GM19238 (cell line): ENCODE measurements at regions not wholly inside any gene's neighbourhood (a gene's known extent, or its start where the extent isn't known, plus 50 kb on each side); places are given as distances from the start of the nearest gene placed in this dataset.
"Not testable (repeated sequence)": the region's sequence is repeated elsewhere in the genome, so short reads cannot be mapped to it uniquely, and the experiment has no call there.

Experiments used
- DNase-seq: peaks from one replicate; pipeline ENCODE4 v3.0.0; 2011; ENCODE audit warnings: low spot score; ENCODE audit not compliant: insufficient read length

DNA sequence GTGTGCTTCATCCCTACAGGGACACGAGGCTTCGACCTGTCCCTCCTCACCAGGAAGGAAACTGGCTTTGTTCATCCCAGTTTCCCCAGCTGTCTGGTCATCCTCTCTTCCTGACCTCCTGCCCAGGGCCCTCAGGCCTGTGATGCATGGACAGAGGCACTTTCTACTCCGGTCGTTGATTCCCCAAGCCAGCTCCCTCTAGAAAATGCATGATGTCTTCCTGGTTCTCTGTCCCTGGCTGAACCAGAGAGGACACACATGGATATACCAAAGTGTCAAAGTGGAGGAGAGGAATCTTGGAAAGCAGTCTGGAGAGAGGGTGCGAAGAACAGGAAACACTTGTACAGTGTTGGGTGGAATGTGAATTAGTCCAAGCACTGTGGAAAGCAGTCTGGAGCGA is 501.4 kb downstream of the TMEM121 start:
- not testable (repeated sequence) for DNase-seq

DNA sequence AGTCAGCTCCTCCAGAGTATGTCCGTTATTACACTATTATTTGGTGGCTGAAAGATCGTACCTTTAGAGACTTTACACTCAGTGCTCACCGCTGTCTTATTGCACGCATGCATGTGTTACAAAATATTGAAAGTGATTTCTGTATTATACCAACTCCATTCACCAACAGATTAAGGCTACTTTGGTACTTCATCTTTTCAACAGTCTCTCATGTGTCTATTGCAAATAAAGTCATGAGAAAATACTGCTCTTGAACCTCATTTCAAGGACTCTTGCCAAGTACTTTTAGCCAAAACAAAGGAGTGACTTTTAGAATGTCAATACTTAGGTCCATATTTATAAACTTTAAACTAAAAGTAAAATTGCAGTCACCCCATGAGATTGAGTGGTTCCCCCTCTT is 503.6 kb downstream of the TMEM121 start:
- no peak for DNase-seq

DNA sequence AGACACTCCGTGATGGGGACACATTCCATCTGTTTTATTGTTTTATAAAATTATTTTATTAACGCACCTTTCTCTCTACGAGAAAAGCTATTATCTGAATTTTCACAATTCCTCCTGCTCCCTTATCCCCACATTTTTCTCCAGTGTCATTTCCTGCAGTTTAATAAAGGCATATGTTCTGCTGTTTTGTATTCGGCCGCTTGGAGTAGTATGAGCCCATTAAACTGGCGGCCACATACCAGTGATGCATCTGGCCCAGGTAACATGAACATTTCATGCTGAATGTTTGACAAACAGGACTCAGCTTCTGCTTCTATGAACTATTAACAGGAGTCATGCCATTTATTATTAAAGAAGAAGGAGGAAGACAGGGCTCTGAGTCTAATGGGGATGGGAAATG is 511.0 kb downstream of the TMEM121 start:
- DNase-seq, result no peak

DNA sequence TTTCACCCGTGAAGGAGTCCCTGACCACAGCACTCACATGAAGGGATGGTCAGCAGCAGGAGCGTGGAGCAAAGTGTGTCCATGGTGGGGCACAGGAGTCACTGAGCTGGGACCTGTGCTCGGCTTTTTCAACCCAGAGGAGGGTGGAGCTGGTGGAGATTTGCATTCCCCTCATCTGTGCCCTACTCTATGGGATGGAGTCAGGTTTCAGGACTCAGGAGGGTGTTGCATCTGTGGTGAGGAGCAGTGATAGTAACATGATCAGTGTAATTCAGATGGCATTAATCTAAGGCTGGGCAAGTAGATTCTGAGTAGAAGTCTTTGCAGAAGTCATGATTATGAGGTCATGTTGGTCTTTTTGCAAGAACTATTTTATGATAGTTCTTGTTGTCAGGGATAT is 511.9 kb downstream of the TMEM121 start:
- DNase-seq, result no peak

DNA sequence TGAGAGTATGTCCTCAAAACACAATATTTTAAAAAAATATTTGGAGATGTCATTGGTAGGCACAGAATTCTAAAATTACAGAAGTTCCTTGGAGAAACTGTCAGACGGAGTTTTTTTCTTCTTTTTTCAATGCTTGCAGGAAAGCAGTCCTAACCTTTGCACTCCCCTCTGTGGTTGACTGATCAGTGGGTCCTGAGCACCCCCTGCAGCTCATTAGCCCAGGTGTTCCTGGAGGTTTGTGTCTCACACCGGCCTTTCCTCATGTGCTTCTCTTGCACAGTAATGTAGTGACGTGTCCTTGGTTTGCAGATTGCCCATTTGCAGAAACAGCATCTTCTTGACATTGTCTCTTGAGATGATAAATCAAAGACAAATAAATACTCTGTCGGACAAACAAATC is 513.0 kb downstream of the TMEM121 start:
- no peak for DNase-seq

DNA sequence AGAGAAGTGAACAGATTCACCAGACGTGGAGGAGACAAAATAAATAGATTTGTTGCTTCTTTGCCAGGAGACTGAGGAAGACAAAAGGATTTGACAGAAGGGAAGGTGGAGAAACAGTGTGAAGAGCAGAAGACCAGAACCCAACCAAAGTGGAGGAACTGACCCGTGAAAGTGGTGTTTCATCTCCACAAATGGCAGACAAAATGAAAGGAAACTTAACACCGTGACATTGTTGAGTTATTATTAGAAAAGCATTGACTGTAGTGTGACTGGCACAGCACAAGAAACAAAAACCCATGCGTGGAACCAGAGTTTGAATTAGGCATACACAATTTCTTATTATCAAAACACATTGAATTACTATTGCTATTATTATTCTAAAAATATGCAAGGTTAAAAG is 518.1 kb downstream of the TMEM121 start:
- DNase-seq, result no peak

DNA sequence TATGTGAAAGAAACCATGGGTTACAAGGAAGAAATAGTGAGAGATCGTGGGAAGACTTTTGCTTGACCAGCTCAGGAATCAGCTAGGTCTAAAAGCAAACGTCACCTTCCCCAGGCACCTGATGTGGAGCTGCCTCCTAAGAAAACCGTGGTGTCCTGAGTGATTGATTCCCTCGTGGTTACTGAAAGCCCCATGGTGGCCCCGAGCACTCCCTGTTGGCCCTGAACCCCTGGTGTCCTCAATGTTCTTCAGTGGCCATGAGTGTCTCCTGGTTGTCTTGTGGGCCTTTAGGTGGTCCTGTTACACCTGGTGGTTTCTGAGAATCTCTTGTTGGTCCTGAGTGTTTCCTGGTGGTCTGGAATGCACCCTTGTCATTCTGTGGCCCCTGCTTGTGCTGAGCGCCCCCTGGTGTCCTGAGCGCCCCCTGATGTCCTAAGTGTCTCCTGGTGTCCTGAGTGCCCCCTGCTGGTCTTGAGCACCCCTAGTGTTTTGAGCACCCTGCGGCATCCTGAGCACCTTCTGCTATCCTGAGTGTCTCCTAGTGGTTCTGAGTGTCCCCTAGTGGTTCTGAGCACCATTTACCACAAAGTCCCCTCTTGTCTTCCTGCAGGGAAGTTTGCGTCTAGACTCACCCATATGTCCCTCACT is 518.7 kb downstream of the TMEM121 start:
- DNase-seq, result peak; percentile 2

DNA sequence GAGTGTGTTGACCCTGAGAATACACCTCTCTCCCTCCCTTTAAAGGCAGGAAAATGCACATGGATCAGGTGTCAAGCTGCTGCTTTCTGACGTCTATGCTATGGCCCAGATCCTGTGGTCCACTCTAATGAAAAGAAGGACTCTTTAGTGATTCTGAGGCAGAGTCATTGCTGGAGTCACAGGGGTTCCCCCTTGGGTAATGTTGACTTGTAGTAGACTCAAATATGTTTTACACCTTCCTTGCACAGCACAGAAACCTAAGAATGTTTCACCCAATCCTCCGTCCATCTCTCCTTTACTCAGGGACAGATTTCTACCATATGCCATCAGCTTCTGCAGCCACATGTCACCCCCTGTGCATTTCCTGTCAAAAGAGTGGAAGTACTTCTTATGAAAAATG is 525.4 kb downstream of the TMEM121 start:
- no peak for DNase-seq

DNA sequence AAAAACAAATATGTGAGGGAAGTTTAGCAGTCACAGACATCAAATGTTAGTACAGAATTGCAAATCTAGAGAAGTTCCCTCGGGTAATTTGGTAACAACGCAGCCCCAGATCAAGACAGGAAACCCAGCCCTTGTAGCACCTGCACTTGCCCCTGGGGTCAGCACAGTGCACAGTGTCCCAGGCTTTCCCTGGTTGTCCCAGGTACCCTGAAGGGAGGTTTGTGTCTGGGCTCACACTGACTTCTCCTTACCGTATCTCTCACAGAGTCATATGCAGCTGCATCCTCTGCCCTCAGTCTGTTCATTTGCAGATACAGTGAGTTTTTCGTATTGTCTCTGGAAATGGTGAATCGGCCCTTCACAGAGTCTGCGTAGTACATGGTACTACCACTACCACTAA is 528.9 kb downstream of the TMEM121 start:
- no peak for DNase-seq

DNA sequence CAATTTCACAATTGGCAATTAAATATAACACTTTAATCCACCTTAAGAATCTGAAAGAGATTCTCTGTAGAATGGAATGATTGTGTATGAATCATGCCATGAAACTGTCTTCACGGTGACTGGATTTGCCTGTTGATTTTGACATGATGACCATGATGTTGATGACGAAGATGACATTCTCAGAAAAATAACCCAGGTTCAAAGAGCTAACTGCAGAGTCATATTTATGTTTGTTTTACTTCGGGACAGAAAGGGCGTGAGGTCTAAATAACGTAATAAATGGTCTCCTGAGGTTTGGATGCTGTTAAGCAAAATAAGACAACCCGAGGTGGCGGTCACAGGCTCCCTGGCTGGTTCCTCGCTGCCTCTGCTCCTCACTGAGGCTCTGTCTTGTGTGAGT is 532.0 kb downstream of the TMEM121 start:
- no peak for DNase-seq

DNA sequence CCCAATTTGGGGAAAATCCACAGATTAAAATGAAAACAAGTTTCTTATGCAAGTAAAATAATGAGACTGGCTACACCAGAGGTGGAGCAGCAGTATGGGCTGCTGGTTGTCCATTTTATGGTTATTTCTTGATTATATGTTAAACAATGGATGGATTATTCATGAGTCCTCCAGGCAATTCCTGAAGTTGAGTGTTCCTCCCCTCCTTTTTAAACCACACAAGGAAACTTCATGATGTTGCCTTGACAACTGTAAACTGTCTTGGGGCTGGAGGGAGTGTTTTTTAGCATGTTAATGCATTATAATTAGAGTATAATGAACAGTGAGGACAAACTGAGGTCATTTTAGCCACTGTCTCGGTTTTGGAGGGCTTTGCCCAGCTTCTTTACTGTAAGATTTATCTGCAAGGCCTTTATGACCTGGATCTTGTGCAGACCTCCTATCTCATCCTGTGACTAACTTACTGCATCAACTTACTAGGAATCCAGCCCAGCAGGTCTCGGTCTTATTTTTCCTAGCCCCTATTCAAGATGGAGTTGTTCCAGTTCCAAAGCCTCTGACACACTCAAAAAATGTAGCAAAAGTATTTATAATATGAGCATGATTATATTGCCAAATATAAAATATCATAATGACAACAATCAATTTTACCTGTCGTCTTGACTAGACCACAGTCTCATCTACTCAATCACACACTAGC is 534.0 kb downstream of the TMEM121 start:
- no peak for DNase-seq

DNA sequence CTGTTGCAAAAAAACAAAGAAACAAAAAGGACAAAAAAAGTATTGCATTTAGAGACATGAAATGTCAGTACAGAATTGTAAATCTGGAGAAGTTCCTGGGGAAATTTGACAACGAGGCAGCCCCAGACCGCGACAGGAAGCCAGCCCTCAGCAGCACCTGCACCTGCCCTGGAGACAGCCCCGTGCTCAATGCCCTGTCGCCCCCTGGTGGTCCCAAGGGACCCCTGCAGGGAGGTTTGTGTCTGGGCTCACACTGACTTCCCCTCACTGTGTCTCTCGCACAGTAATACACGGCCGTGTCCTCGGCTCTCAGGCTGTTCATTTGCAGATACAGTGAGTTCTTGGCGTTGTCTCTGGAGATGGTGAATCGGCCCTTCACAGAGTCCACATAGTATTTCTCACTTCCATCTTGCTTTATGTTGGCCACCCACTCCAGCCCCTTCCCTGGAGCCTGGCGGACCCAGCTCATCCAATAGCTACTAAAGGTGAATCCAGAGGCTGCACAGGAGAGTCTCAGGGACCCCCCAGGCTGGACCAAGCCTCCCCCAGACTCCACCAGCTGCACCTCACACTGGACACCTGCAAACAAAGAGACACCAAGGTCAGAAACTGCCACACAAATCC is 535.6 kb downstream of the TMEM121 start:
- DNase-seq, result peak; percentile 5

DNA sequence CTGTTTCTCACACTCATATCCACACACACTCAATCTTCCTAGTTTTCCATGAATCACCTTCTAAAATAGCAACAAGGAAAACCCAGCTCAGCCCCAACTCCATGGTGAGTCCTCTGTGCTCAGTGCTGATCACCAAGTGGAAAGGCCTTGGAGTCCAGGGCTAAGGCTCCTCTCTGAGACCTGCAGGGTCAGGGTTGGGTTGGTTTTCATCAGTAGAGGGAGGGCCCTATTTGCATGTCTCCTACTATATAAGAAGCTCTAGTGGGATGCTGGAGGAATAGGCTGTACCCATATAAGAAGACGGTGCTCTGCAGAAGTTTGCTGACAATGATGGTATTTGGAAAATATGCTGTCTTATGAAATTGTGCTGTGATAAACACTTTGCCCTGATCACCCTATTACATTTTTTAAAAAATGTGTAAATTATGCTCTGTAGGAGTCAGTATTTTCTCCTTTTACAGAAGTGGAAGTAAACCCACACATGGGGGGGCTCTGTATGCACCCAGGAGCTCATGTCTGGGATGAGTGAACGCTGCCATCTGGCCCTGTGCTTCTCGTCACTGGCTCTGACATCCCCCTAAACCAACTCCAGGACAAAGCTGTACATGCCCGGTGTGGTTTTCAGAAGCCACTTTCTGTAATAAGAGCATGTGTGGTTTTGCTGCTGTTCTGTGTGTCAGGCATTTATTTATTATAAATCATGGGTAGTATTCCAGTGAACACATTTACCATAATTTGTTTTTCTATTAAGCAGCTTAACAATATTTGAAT is 536.3 kb downstream of the TMEM121 start:
- DNase-seq, result no peak

DNA sequence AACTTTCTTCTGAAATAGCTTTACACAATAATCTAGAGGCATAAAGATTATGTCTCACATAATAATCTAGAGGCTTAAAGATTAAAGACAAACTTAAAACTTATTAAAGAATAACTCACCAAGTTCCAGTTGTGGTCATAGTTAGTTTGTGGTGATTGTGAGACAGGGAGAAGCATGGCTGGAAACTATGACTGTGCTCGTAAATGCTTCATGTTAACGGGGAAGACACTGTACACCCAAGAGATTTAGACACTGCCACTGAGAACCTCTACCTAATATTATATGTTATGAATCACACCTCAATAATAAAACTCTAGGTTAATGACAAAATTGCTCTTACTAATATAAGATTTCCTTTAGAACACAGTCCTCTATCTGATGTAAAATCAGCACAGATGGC is 541.6 kb downstream of the TMEM121 start:
- no peak for DNase-seq

DNA sequence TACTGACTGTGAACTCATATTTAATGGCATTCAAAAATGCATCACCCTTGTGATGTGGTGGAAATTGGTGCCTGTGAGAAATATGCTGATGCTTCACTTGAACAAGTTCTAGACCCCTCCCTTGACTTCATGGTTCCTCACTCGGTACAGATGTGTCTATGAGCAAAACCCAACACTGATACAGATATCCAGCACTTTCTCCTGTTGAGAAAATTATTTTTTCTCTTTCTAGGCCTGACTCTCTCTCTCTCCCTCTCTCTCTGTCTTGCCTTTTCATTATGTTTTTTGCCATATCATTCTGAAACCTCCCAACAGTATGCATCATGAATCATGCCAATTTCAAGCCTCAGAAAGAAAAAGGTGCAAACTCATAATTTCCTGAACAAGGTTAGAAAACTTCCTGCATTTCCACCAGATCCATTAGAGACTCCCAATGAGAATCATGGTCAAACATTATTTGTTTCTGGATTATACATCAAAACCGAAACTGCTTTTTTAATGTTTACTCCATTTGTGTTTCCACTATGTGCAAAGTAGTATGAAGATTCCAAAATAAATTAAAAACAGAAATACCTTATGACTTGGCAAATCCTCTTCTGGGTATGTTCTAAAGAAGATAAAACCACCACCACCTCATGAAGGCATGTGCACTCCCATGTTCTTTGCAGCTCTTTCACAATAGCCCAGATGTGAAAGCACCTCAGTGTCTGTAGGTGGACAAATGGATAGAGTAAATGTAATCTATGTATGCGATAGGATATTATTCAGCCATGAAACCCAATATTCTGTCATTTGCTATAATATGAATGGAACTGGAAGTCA is 543.6 kb downstream of the TMEM121 start:
- no peak for DNase-seq

DNA sequence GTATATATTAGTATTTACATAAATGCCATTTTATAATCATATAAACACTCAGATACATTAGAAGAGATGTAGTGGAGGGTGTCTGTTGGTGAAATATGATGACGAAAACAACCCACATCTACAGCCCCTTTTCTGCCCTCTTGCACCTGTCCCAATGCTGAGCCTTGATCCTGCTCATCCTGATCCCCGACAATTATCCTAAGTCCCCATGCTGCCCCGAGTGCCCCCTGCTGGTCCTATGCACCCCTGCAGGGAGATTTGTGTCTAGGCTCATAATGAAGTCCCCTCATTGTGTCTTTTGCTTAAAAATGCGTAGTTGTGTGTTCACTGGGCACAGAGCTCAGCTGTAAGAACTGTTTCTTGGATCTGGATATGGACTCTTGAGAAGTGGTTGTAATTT is 554.5 kb downstream of the TMEM121 start:
- no peak for DNase-seq

DNA sequence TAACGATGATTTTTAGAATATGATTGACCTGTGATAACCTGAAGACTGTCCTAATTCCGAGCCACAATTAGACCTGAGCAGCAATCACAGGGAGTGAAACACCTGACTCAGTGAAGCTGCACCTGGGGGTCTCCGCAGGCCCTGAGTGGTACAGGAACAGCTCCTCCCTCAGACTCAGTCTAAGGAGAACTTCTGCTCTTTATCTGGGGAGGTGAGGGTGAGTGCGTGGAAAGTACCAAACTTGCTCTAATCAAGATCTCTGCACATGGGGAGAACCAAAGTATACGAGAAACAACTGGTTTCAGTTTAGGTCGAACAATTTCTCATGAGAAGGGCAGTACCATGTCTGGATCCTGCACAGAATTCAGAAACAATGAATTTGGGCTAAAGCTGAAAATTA is 555.3 kb downstream of the TMEM121 start:
- not testable (repeated sequence) for DNase-seq

DNA sequence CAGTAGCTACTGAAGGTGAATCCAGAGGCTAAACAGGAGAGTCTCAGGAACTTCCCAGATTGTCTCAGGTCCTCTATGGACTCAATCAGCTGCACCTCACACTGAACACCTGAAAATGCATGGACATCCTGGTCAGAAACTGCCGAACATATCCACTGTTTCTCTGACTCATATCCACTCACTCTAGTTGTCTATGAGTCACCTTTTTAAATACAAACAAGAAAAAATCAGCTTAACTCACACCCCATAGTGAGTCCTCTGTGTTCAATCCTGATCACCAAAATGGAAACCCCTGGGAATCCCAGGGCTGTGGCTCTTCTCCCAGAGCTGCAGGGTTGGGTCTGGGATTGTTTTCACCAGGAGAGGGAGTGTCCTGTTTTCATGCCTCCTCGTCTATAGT is 556.7 kb downstream of the TMEM121 start:
- DNase-seq, result no peak

DNA sequence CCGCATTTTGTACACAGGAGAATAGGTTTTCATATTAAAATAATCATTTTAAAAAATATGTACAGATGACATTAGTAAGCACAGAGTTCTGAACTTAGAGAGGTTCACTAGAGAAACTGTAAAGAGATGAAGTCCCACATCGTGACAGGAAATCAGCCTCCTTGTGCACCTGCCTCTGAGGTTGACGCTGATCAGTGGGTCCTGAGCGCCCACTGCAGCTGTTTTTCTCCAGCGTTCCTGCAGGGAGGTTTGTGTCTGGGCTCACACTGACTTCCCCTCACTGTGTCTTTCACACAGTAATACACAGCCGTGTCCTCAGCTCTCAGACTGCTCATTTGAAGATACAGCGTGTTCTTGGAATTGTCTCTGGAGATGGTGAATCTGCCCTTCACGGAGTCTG is 561.5 kb downstream of the TMEM121 start:
- DNase-seq, result no peak

DNA sequence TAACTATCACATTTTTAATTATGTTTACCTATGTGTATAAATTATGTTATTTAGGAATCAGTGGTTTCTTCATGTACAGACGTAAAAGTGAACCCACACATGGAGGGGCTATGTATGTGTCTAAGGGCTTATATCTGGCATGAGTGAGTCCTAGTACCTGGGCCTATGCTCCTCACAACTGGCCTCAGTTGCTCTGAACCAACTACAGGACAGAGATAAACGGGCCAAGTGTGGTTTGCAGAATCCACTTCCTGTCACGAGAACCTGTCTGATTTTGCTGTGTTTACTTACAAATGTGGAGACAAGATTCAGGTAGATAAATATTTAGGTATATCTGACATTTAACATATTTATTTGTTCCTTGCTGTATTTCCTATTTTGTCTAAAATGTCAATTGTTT is 562.5 kb downstream of the TMEM121 start:
- DNase-seq, result not testable (repeated sequence)

DNA sequence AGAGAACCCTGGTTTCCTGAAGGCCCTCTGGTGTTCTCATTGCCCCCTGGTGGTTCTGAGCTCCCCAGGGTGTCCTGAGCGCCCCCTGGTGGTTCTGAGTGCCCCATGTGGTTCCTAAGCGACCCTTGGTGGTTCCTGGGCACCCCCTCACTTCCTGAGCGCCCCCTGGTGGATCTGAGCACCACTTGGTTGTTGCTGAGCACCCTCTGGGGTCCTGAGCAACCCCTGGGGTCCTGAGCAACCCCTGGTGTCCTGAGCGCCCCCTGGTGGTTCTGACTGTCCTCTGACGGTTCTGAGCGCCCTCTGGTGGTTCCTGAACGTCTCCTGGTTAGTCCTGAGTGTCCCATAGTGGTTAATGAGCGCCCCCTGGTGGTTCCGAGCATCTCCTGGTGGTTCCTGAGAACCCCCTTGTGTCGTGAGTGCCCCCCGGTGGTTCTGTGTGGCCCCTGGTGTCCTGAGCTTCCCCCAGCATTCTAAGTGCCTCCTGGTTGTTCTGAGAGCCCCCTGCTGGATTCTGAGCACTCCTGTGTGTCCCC is 568.3 kb downstream of the TMEM121 start:
- no peak for DNase-seq
